ENCODE measurements at regions not wholly inside any gene's neighbourhood (a gene's known extent, or its start where the extent isn't known, plus 50 kb on each side); places are given as distances from the start of the nearest gene placed in this dataset.

GRCh38 chr7:46203926-46204325 is 282.9 kb upstream of the IGFBP3 start:
- no peak for TF ChIP-seq CTCF (IDR thresholded peaks at IDR 0.05)
- DNase-seq (ENCODE audit: low spot score): no peak
- Histone ChIP-seq H3K27ac (no peak overlapping the region), H3K4me3 (no peak overlapping the region)

- no peak overlapping the region for H3K27ac ChIP-seq
- no peak for DNase-seq (ENCODE audit: low spot score)
- no peak for TF ChIP-seq CTCF (IDR thresholded peaks at IDR 0.05)
- H3K4me3 ChIP-seq: no peak overlapping the region
These were observed 281.3 kb upstream of the IGFBP3 start for GRCh38 chr7:46202379-46202778.

- H3K4me3 ChIP-seq: no peak overlapping the region
- TF ChIP-seq CTCF (IDR thresholded peaks at IDR 0.05): no peak
- no peak overlapping the region for H3K27ac ChIP-seq
- DNase-seq (ENCODE audit: low spot score): no peak
These were observed 280.9 kb upstream of the IGFBP3 start for GRCh38 chr7:46201961-46202360.

GRCh38 chr7:46198701-46199100 is 277.6 kb upstream of the IGFBP3 start:
- no peak for DNase-seq (ENCODE audit: low spot score)

GRCh38 chr7:46197785-46198540 is 276.9 kb upstream of the IGFBP3 start:
- peak; percentile 22 for DNase-seq (ENCODE audit: low spot score)
- TF ChIP-seq CTCF (IDR thresholded peaks at IDR 0.05): no peak
- Histone ChIP-seq H3K4me3 (no peak overlapping the region), H3K27ac (no peak overlapping the region)

More at GRCh38 chr7:46198701-46199100, 277.6 kb upstream of the IGFBP3 start:
- Histone ChIP-seq H3K27ac (no peak overlapping the region), H3K4me3 (no peak overlapping the region)
- no peak for TF ChIP-seq CTCF (IDR thresholded peaks at IDR 0.05)

- Histone ChIP-seq H3K4me3 (no peak overlapping the region), H3K27ac (no peak overlapping the region)
- DNase-seq (ENCODE audit: low spot score): no peak
- no peak for TF ChIP-seq CTCF (IDR thresholded peaks at IDR 0.05)
These were observed 274.9 kb upstream of the IGFBP3 start for GRCh38 chr7:46195934-46196333.

GRCh38 chr7:46192271-46192670 is 271.2 kb upstream of the IGFBP3 start:
- no peak for DNase-seq (ENCODE audit: low spot score)
- Histone ChIP-seq H3K27ac (no peak overlapping the region), H3K4me3 (no peak overlapping the region)
- TF ChIP-seq CTCF (IDR thresholded peaks at IDR 0.05): no peak
